HUDEP-2 (cell line): ENCODE measurements at regions not wholly inside any gene's neighbourhood (a gene's known extent, or its start where the extent isn't known, plus 50 kb on each side); places are given as distances from the start of the nearest gene placed in this dataset.

Experiments used
- DNase-seq, 76 experiments: peaks; one replicate each; lab custom pipeline; 2025; ENCODE audit not compliant: unreplicated experiment in 76 of 76; lab: John Stamatoyannopoulos, UW

GRCh38 chr10:118193642-118194041 is 146.9 kb upstream of the RAB11FIP2 start:
- no peak for DNase-seq

- no peak for DNase-seq
Observed at GRCh38 chr10:118181021-118181420, 134.3 kb upstream of the RAB11FIP2 start.

- no peak for DNase-seq
Observed at GRCh38 chr10:118175148-118175547, 128.4 kb upstream of the RAB11FIP2 start.

- DNase-seq: no peak
Observed at GRCh38 chr10:118173296-118173695, 126.6 kb upstream of the RAB11FIP2 start.

GRCh38 chr10:118171861-118172260 is 125.1 kb upstream of the RAB11FIP2 start:
- no peak for DNase-seq

- no peak for DNase-seq
Observed at GRCh38 chr10:118167056-118167700, 120.4 kb upstream of the RAB11FIP2 start.

- DNase-seq: no peak
Observed at GRCh38 chr10:118163217-118163616, 116.5 kb upstream of the RAB11FIP2 start.

GRCh38 chr10:118161461-118162246 is 114.9 kb upstream of the RAB11FIP2 start:
- DNase-seq: no peak

- no peak for DNase-seq
Observed at GRCh38 chr10:118153287-118153686, 106.5 kb upstream of the RAB11FIP2 start.

GRCh38 chr10:118151461-118151860 is 104.7 kb upstream of the RAB11FIP2 start:
- DNase-seq: no peak

- no peak for DNase-seq
Observed at GRCh38 chr10:118148247-118148646, 101.5 kb upstream of the RAB11FIP2 start.

GRCh38 chr10:118145256-118145655 is 98.5 kb upstream of the RAB11FIP2 start:
- DNase-seq: no peak

GRCh38 chr10:118141471-118141870 is 94.7 kb upstream of the RAB11FIP2 start:
- DNase-seq: no peak

GRCh38 chr10:118139321-118139720 is 92.6 kb upstream of the RAB11FIP2 start:
- no peak for DNase-seq

GRCh38 chr10:118128675-118129074 is 81.9 kb upstream of the RAB11FIP2 start:
- DNase-seq: no peak

GRCh38 chr10:118118716-118119115 is 72.0 kb upstream of the RAB11FIP2 start:
- DNase-seq: no peak

- DNase-seq: no peak
Observed at GRCh38 chr10:118116715-118117449, 70.1 kb upstream of the RAB11FIP2 start.

- no peak for DNase-seq
Observed at GRCh38 chr10:118116362-118116714, 69.6 kb upstream of the RAB11FIP2 start.

GRCh38 chr10:118115701-118116100 is 69.0 kb upstream of the RAB11FIP2 start:
- DNase-seq: no peak

- no peak for DNase-seq
Observed at GRCh38 chr10:118114992-118115391, 68.3 kb upstream of the RAB11FIP2 start.

- no peak for DNase-seq
Observed at GRCh38 chr10:118112543-118113125, 65.9 kb upstream of the RAB11FIP2 start.
